Hepatocyte (in vitro differentiated cells): ENCODE measurements at regions not wholly inside any gene's neighbourhood (a gene's known extent, or its start where the extent isn't known, plus 50 kb on each side); places are given as distances from the start of the nearest gene placed in this dataset.

Source experiments
- DNase-seq: peaks from one replicate; pipeline ENCODE4 v3.0.0-alpha.2; 2016; ENCODE audit warnings: low spot score
- H2AFZ ChIP-seq: fragments of 200-600 bp; sonication (generic); 2 replicates; pipeline ENCODE4 v1.6.0; 2016; ENCODE audit warnings: antibody characterized with exemption, mild to moderate bottlenecking
- H3K27ac ChIP-seq: fragments of 200-600 bp; sonication (generic); 2 replicates; pipeline ENCODE4 v1.5.1; 2016; ENCODE audit warnings: mild to moderate bottlenecking
- H3K27me3 ChIP-seq: fragments of 200-600 bp; sonication (generic); 2 replicates; pipeline ENCODE4 v1.6.1; 2016
- H3K36me3 ChIP-seq: fragments of 200-600 bp; sonication (generic); replicated peaks from 2 replicates; pipeline ENCODE4 v1.5.1; 2016; ENCODE audit warnings: low read depth; ENCODE audit not compliant: insufficient read depth
- H3K4me1 ChIP-seq: fragments of 200-600 bp; sonication (generic); 2 replicates; pipeline ENCODE4 v1.5.1; 2016; ENCODE audit warnings: mild to moderate bottlenecking, moderate library complexity; ENCODE audit not compliant: insufficient read depth
- H3K4me2 ChIP-seq: fragments of 200-600 bp; sonication (generic); 2 replicates; pipeline ENCODE4 v1.6.0; 2016
- H3K4me3 ChIP-seq: fragments of 200-600 bp; sonication (generic); 2 replicates; pipeline ENCODE4 v1.5.1; 2016; ENCODE audit warnings: mild to moderate bottlenecking
- H3K79me2 ChIP-seq: fragments of 200-600 bp; sonication (generic); 2 replicates; pipeline ENCODE4 v1.6.0; 2017; ENCODE audit warnings: mild to moderate bottlenecking
- H3K9me2 ChIP-seq: fragments of 200-600 bp; sonication (generic); replicated peaks from 2 replicates; pipeline ENCODE4 v1.6.0; 2017; ENCODE audit warnings: mild to moderate bottlenecking; ENCODE audit not compliant: insufficient read depth
- H3K9me3 ChIP-seq: fragments of 200-600 bp; sonication (generic); 2 replicates; pipeline ENCODE4 v1.5.1; 2016; ENCODE audit warnings: low read depth, mild to moderate bottlenecking
- H4K20me1 ChIP-seq: fragments of 200-600 bp; sonication (generic); 2 replicates; pipeline ENCODE4 v1.6.0; 2016; ENCODE audit warnings: mild to moderate bottlenecking; ENCODE audit not compliant: insufficient read depth, poor library complexity, severe bottlenecking
- CTCF ChIP-seq: fragments of 200-600 bp; sonication (generic); IDR thresholded peaks from 2 replicates; pipeline ENCODE4 v1.5.1; 2016; ENCODE audit warnings: antibody characterized with exemption, mild to moderate bottlenecking; ENCODE audit not compliant: poor library complexity
- EZH2 ChIP-seq: fragments of 200-600 bp; sonication (generic); IDR thresholded peaks from 2 replicates; pipeline ENCODE4 v1.6.1; 2016; ENCODE audit warnings: antibody characterized with exemption, mild to moderate bottlenecking, borderline replicate concordance
- EZH2phosphoT487 ChIP-seq: fragments of 200-600 bp; sonication (generic); IDR thresholded peaks from one replicate; pipeline ENCODE4 v1.6.1; 2018; ENCODE audit warnings: antibody characterized with exemption, mild to moderate bottlenecking, low read depth, moderate library complexity; ENCODE audit not compliant: unreplicated experiment, severe bottlenecking
- WGBS: methylation state at CpG from one replicate; pipeline ENCODE4 v1.1.6; 2016; ENCODE audit warnings: low lambda C conversion rate; ENCODE audit errors: missing lambda C conversion rate; 5-methylcytosine and 5-hydroxymethylcytosine counted together

- no peaks in the 10 kb centered on the region for H3K79me2 ChIP-seq
- 85% methylated on average over 1 of the region's 1 CpG for WGBS
- no peak overlapping the region for H2AFZ ChIP-seq
- no peak overlapping the region for H3K4me3 ChIP-seq
- H3K4me2 ChIP-seq: no peak overlapping the region
- H3K9me2 ChIP-seq: no peaks in the 10 kb centered on the region
- no peaks in the 10 kb centered on the region for H3K36me3 ChIP-seq
- H4K20me1 ChIP-seq: no peaks in the 10 kb centered on the region
- no peaks in the 10 kb centered on the region for H3K27me3 ChIP-seq
- no peak for TF ChIP-seq EZH2phosphoT487
- TF ChIP-seq CTCF: no peak
- TF ChIP-seq EZH2: no peak
- H3K4me1 ChIP-seq: no peaks in the 10 kb centered on the region
- no peaks in the 10 kb centered on the region for H3K9me3 ChIP-seq
- DNase-seq: no peak
- no peak overlapping the region for H3K27ac ChIP-seq
Observed at GRCh38 chr1:71285529-71285928, 204.7 kb upstream of the ZRANB2 start.

- H3K9me2 ChIP-seq: no peaks in the 10 kb centered on the region
- H3K4me2 ChIP-seq: no peak overlapping the region
- no peaks in the 10 kb centered on the region for H3K27me3 ChIP-seq
- DNase-seq: no peak
- no peak overlapping the region for H3K4me3 ChIP-seq
- no peak for TF ChIP-seq EZH2phosphoT487
- TF ChIP-seq CTCF: no peak
- no peak for TF ChIP-seq EZH2
- no peak overlapping the region for H3K27ac ChIP-seq
- no peaks in the 10 kb centered on the region for H3K79me2 ChIP-seq
- no peaks in the 10 kb centered on the region for H4K20me1 ChIP-seq
- no peak overlapping the region for H2AFZ ChIP-seq
- no peaks in the 10 kb centered on the region for H3K36me3 ChIP-seq
- no peaks in the 10 kb centered on the region for H3K9me3 ChIP-seq
- H3K4me1 ChIP-seq: no peaks in the 10 kb centered on the region
Observed at GRCh38 chr1:71276466-71276865, 195.6 kb upstream of the ZRANB2 start.

- no peak for DNase-seq
- Histone ChIP-seq H3K9me3 (no peaks in the 10 kb centered on the region), H3K9me2 (no peaks in the 10 kb centered on the region), H3K4me1 (no peaks in the 10 kb centered on the region), H2AFZ (no peak overlapping the region), H3K79me2 (no peaks in the 10 kb centered on the region), H4K20me1 (no peaks in the 10 kb centered on the region), H3K4me3 (no peak overlapping the region), H3K4me2 (no peak overlapping the region), H3K36me3 (no peaks in the 10 kb centered on the region), H3K27me3 (no peaks in the 10 kb centered on the region), H3K27ac (no peak overlapping the region)
- TF ChIP-seq CTCF: no peak
- TF ChIP-seq EZH2: no peak
- TF ChIP-seq EZH2phosphoT487: no peak
- 61% methylated on average over 6 of the region's 6 CpGs for WGBS
Observed at GRCh38 chr1:71273334-71273733, 192.5 kb upstream of the ZRANB2 start.

- Histone ChIP-seq H3K27me3 (no peaks in the 10 kb centered on the region), H3K4me3 (no peak overlapping the region), H3K9me2 (no peaks in the 10 kb centered on the region), H3K36me3 (no peaks in the 10 kb centered on the region), H3K4me2 (no peak overlapping the region), H3K79me2 (no peaks in the 10 kb centered on the region), H4K20me1 (no peaks in the 10 kb centered on the region), H3K9me3 (no peaks in the 10 kb centered on the region), H2AFZ (no peak overlapping the region), H3K27ac (no peak overlapping the region), H3K4me1 (no peaks in the 10 kb centered on the region)
- no peak for DNase-seq
- WGBS: 79% methylated on average over 8 of the region's 8 CpGs
- TF ChIP-seq CTCF: no peak
Observed at GRCh38 chr1:71270394-71270915, 189.6 kb upstream of the ZRANB2 start.
